H1 (cell line): ENCODE measurements at regions not wholly inside any gene's neighbourhood (a gene's known extent, or its start where the extent isn't known, plus 50 kb on each side); places are given as distances from the start of the nearest gene placed in this dataset.

Experiments used
- TF ChIP-seq, protein P1 (sequence below): fragments of 300-600 bp; sonication (generic); IDR thresholded peaks from 2 replicates; pipeline ENCODE4 v1.7.1; 2012; ENCODE audit warnings: low read length, moderate library complexity, mild to moderate bottlenecking, inconsistent platforms; ENCODE audit not compliant: insufficient replicate concordance

GRCh38 chr6:126539022-126539421 is 199.1 kb downstream of the CENPW start (continued):
- TF ChIP-seq, protein P1, sequence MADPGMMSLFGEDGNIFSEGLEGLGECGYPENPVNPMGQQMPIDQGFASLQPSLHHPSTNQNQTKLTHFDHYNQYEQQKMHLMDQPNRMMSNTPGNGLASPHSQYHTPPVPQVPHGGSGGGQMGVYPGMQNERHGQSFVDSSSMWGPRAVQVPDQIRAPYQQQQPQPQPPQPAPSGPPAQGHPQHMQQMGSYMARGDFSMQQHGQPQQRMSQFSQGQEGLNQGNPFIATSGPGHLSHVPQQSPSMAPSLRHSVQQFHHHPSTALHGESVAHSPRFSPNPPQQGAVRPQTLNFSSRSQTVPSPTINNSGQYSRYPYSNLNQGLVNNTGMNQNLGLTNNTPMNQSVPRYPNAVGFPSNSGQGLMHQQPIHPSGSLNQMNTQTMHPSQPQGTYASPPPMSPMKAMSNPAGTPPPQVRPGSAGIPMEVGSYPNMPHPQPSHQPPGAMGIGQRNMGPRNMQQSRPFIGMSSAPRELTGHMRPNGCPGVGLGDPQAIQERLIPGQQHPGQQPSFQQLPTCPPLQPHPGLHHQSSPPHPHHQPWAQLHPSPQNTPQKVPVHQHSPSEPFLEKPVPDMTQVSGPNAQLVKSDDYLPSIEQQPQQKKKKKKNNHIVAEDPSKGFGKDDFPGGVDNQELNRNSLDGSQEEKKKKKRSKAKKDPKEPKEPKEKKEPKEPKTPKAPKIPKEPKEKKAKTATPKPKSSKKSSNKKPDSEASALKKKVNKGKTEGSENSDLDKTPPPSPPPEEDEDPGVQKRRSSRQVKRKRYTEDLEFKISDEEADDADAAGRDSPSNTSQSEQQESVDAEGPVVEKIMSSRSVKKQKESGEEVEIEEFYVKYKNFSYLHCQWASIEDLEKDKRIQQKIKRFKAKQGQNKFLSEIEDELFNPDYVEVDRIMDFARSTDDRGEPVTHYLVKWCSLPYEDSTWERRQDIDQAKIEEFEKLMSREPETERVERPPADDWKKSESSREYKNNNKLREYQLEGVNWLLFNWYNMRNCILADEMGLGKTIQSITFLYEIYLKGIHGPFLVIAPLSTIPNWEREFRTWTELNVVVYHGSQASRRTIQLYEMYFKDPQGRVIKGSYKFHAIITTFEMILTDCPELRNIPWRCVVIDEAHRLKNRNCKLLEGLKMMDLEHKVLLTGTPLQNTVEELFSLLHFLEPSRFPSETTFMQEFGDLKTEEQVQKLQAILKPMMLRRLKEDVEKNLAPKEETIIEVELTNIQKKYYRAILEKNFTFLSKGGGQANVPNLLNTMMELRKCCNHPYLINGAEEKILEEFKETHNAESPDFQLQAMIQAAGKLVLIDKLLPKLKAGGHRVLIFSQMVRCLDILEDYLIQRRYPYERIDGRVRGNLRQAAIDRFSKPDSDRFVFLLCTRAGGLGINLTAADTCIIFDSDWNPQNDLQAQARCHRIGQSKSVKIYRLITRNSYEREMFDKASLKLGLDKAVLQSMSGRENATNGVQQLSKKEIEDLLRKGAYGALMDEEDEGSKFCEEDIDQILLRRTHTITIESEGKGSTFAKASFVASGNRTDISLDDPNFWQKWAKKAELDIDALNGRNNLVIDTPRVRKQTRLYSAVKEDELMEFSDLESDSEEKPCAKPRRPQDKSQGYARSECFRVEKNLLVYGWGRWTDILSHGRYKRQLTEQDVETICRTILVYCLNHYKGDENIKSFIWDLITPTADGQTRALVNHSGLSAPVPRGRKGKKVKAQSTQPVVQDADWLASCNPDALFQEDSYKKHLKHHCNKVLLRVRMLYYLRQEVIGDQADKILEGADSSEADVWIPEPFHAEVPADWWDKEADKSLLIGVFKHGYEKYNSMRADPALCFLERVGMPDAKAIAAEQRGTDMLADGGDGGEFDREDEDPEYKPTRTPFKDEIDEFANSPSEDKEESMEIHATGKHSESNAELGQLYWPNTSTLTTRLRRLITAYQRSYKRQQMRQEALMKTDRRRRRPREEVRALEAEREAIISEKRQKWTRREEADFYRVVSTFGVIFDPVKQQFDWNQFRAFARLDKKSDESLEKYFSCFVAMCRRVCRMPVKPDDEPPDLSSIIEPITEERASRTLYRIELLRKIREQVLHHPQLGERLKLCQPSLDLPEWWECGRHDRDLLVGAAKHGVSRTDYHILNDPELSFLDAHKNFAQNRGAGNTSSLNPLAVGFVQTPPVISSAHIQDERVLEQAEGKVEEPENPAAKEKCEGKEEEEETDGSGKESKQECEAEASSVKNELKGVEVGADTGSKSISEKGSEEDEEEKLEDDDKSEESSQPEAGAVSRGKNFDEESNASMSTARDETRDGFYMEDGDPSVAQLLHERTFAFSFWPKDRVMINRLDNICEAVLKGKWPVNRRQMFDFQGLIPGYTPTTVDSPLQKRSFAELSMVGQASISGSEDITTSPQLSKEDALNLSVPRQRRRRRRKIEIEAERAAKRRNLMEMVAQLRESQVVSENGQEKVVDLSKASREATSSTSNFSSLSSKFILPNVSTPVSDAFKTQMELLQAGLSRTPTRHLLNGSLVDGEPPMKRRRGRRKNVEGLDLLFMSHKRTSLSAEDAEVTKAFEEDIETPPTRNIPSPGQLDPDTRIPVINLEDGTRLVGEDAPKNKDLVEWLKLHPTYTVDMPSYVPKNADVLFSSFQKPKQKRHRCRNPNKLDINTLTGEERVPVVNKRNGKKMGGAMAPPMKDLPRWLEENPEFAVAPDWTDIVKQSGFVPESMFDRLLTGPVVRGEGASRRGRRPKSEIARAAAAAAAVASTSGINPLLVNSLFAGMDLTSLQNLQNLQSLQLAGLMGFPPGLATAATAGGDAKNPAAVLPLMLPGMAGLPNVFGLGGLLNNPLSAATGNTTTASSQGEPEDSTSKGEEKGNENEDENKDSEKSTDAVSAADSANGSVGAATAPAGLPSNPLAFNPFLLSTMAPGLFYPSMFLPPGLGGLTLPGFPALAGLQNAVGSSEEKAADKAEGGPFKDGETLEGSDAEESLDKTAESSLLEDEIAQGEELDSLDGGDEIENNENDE: no peak
